K562 (cell line): ENCODE measurements at regions not wholly inside any gene's neighbourhood (a gene's known extent, or its start where the extent isn't known, plus 50 kb on each side); places are given as distances from the start of the nearest gene placed in this dataset.

Experiments
- POLR2B ChIP-seq: fragments of 450-650 bp; IDR thresholded peaks from 2 replicates; pipeline ENCODE4 v1.6.1; 2018; ENCODE audit warnings: low read depth; ENCODE audit not compliant: partially characterized antibody
- RREB1 ChIP-seq: fragments of 250-450 bp; sonication (Bioruptor Pico); IDR thresholded peaks from 2 replicates; pipeline ENCODE4 v1.4.0; 2020
- SMARCA4 ChIP-seq: fragments of 450-650 bp; IDR thresholded peaks from 2 replicates; pipeline ENCODE4 v1.6.1; 2016
- UBTF ChIP-seq, 2 experiments: IDR thresholded peaks; 2 replicates each; pipeline ENCODE4 v1.6.1; 2012; ENCODE audit warnings: improper control_type of control experiment in 2 of 2, low read depth in 2 of 2, low read length in 2 of 2, borderline replicate concordance in 1 of 2
- ZBTB40 ChIP-seq, 2 experiments: fragments of 450-650 bp in 1 of 2; sonication (generic) in 1 of 2; formaldehyde crosslinking in 1 of 2; IDR thresholded peaks; 2 replicates each; pipeline versions ENCODE4 v1.7.1 to v1.9.0; 2016 to 2022; ENCODE audit warnings: inconsistent platforms in 1 of 2, mild to moderate bottlenecking in 1 of 2, missing genetic modification reagents in 1 of 2

- TF ChIP-seq UBTF (IDR thresholded peaks at IDR 0.05; ENCODE audit: borderline replicate concordance in 1 of 2, low read depth in 2 of 2, low read length in 2 of 2) (0 out of 4 replicates have a peak, but pooled peaks of 1 of the 2 experiments have one; percentile 56), POLR2B (peak; percentile 72), SMARCA4 (no peak), ZBTB40 (IDR thresholded peaks at IDR 0.05) (peak; percentile 81), ZBTB40 (CRISPR knock-in tag; IDR thresholded peaks at IDR 0.05) (no peak), RREB1 (CRISPR knock-in tag) (0 out of 2 replicates have a peak, but pooled peaks have one; percentile 59)
Measured at GRCh38 chr12:74171478-74171909, 366.1 kb upstream of the ATXN7L3B start (continued).
